NCI-H1930 (cell line): ENCODE measurements at regions not wholly inside any gene's neighbourhood (a gene's known extent, or its start where the extent isn't known, plus 50 kb on each side); places are given as distances from the start of the nearest gene placed in this dataset.

Experiments used
- DNase-seq, 2 experiments: peaks; one replicate each; lab custom pipeline; 2025; lab: John Stamatoyannopoulos, UW

GRCh38 chr1:238111516-238111915 lies 220.8 kb upstream of the ZP4 start:
- DNase-seq = no peak

GRCh38 chr1:238111081-238111480 lies 220.4 kb upstream of the ZP4 start:
- no peak for DNase-seq

GRCh38 chr1:238108417-238108816 lies 217.7 kb upstream of the ZP4 start:
- no peak for DNase-seq

- DNase-seq = no peak
Observed at GRCh38 chr1:238107322-238107721, 216.6 kb upstream of the ZP4 start.

GRCh38 chr1:238104752-238105151 lies 214.0 kb upstream of the ZP4 start:
- no peak for DNase-seq

- no peak for DNase-seq
Observed at GRCh38 chr1:238101923-238102322, 211.2 kb upstream of the ZP4 start.

- DNase-seq = no peak
Observed at GRCh38 chr1:238099871-238100270, 209.1 kb upstream of the ZP4 start.

- no peak for DNase-seq
Observed at GRCh38 chr1:238089615-238090014, 198.9 kb upstream of the ZP4 start.

GRCh38 chr1:238088560-238089290 lies 198.0 kb upstream of the ZP4 start:
- no peak for DNase-seq

GRCh38 chr1:238073991-238074390 lies 183.3 kb upstream of the ZP4 start:
- DNase-seq = no peak

GRCh38 chr1:238071061-238071460 lies 180.3 kb upstream of the ZP4 start:
- DNase-seq = no peak

GRCh38 chr1:238063454-238063853 lies 172.7 kb upstream of the ZP4 start:
- DNase-seq = no peak

GRCh38 chr1:238061967-238062613 lies 171.4 kb upstream of the ZP4 start:
- no peak for DNase-seq

GRCh38 chr1:238060061-238060460 lies 169.3 kb upstream of the ZP4 start:
- DNase-seq = no peak

GRCh38 chr1:238052496-238053266 lies 162.0 kb upstream of the ZP4 start:
- no peak for DNase-seq

- no peak for DNase-seq
Observed at GRCh38 chr1:238029126-238029525, 138.4 kb upstream of the ZP4 start.

- DNase-seq = no peak
Observed at GRCh38 chr1:238027366-238027765, 136.6 kb upstream of the ZP4 start.

GRCh38 chr1:238023137-238023536 lies 132.4 kb upstream of the ZP4 start:
- no peak for DNase-seq

- DNase-seq = no peak
Observed at GRCh38 chr1:238018214-238018613, 127.5 kb upstream of the ZP4 start.

GRCh38 chr1:238006779-238007178 lies 116.1 kb upstream of the ZP4 start:
- DNase-seq = no peak

- DNase-seq = no peak
Observed at GRCh38 chr1:238005116-238005515, 114.4 kb upstream of the ZP4 start.

- DNase-seq = no peak
Observed at GRCh38 chr1:238001818-238002217, 111.1 kb upstream of the ZP4 start.

- no peak for DNase-seq
Observed at GRCh38 chr1:237999426-238000052, 108.8 kb upstream of the ZP4 start.
